ENCODE measurements at regions not wholly inside any gene's neighbourhood (a gene's known extent, or its start where the extent isn't known, plus 50 kb on each side); places are given as distances from the start of the nearest gene placed in this dataset.

GRCh38 chr5:153865016-153865415 lies 173.7 kb downstream of the FAM114A2 start:
- H3K9me3 ChIP-seq (ENCODE audit: low read depth, low read length, poor library complexity, severe bottlenecking): no peaks in the 10 kb centered on the region
- H3K27me3 ChIP-seq (replicated peaks; ENCODE audit: insufficient read depth, low read depth, low read length, poor library complexity): peaks cover 49% of the 10 kb centered on the region
- POLR2A ChIA-PET (ENCODE audit: low non-redundant PET): no interaction called here
- no peak for DNase-seq (ENCODE audit: low spot score)
- H3K27ac ChIP-seq (ENCODE audit: low read depth, low read length, poor library complexity, severe bottlenecking): no peak overlapping the region
- CTCF ChIA-PET: no interaction called here
- intact Hi-C loops (cut with micrococcal nuclease; ENCODE audit: unreplicated experiment): no loop called here
- no TSS peak for BruUV-seq (replicated peaks)
- no peak overlapping the region for H3K4me3 ChIP-seq (ENCODE audit: low read depth, low read length, poor library complexity, severe bottlenecking)
- TF ChIP-seq EZH2 (IDR thresholded peaks at IDR 0.05; ENCODE audit: borderline replicate concordance, low read depth, low read length, poor library complexity, severe bottlenecking) (no peak), CTCF (conservative IDR thresholded peaks at IDR 0.05; ENCODE audit: low read depth, low read length) (no peak)
- no peaks in the 10 kb centered on the region for H3K4me1 ChIP-seq (ENCODE audit: insufficient read depth, low read length, poor library complexity, severe bottlenecking)
- H3K36me3 ChIP-seq (ENCODE audit: insufficient read depth, low read length, poor library complexity, severe bottlenecking): no peaks in the 10 kb centered on the region

- no peak for DNase-seq (ENCODE audit: low spot score)
- no peaks in the 10 kb centered on the region for H3K9me3 ChIP-seq (ENCODE audit: low read depth, low read length, poor library complexity, severe bottlenecking)
- H3K4me1 ChIP-seq (ENCODE audit: insufficient read depth, low read length, poor library complexity, severe bottlenecking): no peaks in the 10 kb centered on the region
- POLR2A ChIA-PET (ENCODE audit: low non-redundant PET): no interaction called here
- TF ChIP-seq CTCF (conservative IDR thresholded peaks at IDR 0.05; ENCODE audit: low read depth, low read length) (no peak), EZH2 (IDR thresholded peaks at IDR 0.05; ENCODE audit: borderline replicate concordance, low read depth, low read length, poor library complexity, severe bottlenecking) (no peak)
- peaks cover 42% of the 10 kb centered on the region for H3K27me3 ChIP-seq (replicated peaks; ENCODE audit: insufficient read depth, low read depth, low read length, poor library complexity)
- intact Hi-C loops (cut with micrococcal nuclease; ENCODE audit: unreplicated experiment): no loop called here
- BruUV-seq (replicated peaks): no TSS peak
- H3K27ac ChIP-seq (ENCODE audit: low read depth, low read length, poor library complexity, severe bottlenecking): no peak overlapping the region
- H3K4me3 ChIP-seq (ENCODE audit: low read depth, low read length, poor library complexity, severe bottlenecking): no peak overlapping the region
- no peaks in the 10 kb centered on the region for H3K36me3 ChIP-seq (ENCODE audit: insufficient read depth, low read length, poor library complexity, severe bottlenecking)
- CTCF ChIA-PET: no interaction called here
Observed at GRCh38 chr5:153863951-153864350, 174.8 kb downstream of the FAM114A2 start.
